K562 (cell line): ENCODE measurements at regions not wholly inside any gene's neighbourhood (a gene's known extent, or its start where the extent isn't known, plus 50 kb on each side); places are given as distances from the start of the nearest gene placed in this dataset.
"Not testable (repeated sequence)": the region's sequence is repeated elsewhere in the genome, so short reads cannot be mapped to it uniquely, and the experiment has no call there.

Experiments
- ATAC-seq: fragments of 200-7000 bp; cut with Tn5 transposase; 3 replicates; pipeline ENCODE4 v1.9.1; 2020; ENCODE audit warnings: moderate library complexity
- BruUV-seq: library from RNA; stranded (reverse); fragments of 400-500 nt; replicated peaks from 2 replicates; lab custom pipeline; 2021; lab: Mats Ljungman, UMichigan
- CTCF ChIA-PET: fragments of 300-600 bp; formaldehyde crosslinking; extraction: SDS; loops from one replicate; lab custom pipeline; 2021; ENCODE audit warnings: low intra/inter-chr PET ratio; lab: Yijun Ruan, JAX
- POLR2A ChIA-PET: fragments of 300-600, 350-650 bp; sonication (Branson Sonifier 250); formaldehyde crosslinking; extraction: SDS; loops from one replicate; lab custom pipeline; 2021; ENCODE audit warnings: antibody characterized with exemption, inconsistent platforms; lab: Yijun Ruan, JAX
- DNase-seq, 4 experiments: peaks; one replicate each; pipeline versions ENCODE4 v3.0.0 to v3.0.0-alpha.2; 2011 to 2018; ENCODE audit warnings: low spot score in 3 of 4, mixed read lengths in 3 of 4; ENCODE audit errors: extremely low read depth in 1 of 4
- FAIRE-seq: peaks from 2 replicates; lab custom pipeline; 2011; peaks lifted over from hg19 to GRCh38; lab: Jason Lieb, UNC
- H2AFZ ChIP-seq: 2 replicates; pipeline ENCODE4 v1.6.0; 2011; ENCODE audit warnings: low read depth, low read length, control low read depth, inconsistent platforms
- H3K27ac ChIP-seq: fragments of 200-600 bp; 3 replicates; pipeline ENCODE4 v1.8.0; 2011; ENCODE audit warnings: low read depth, mild to moderate bottlenecking, control low read depth, inconsistent platforms, low read length, moderate library complexity, mixed read lengths; ENCODE audit errors: extremely low read depth
- H3K27me3 ChIP-seq, 2 experiments: fragments of 300-600 bp in 1 of 2; 2 replicates in 1 of 2; 3 replicates in 1 of 2; pipeline versions ENCODE4 v1.6.0 to v1.8.0; 2011; ENCODE audit warnings: inconsistent platforms in 2 of 2, low read length in 2 of 2, mild to moderate bottlenecking in 1 of 2, mixed read lengths in 1 of 2, moderate library complexity in 1 of 2; ENCODE audit not compliant: control insufficient read depth in 2 of 2, insufficient read depth in 2 of 2
- H3K36me3 ChIP-seq: fragments of 300-600 bp; 3 replicates; pipeline ENCODE4 v1.8.0; 2011; ENCODE audit warnings: mild to moderate bottlenecking, low read length, inconsistent platforms; ENCODE audit not compliant: control insufficient read depth, insufficient read depth
- H3K4me1 ChIP-seq, 2 experiments: fragments of 200-600 bp in 1 of 2; replicated peaks in 1 of 2; 2 replicates in 1 of 2; 3 replicates in 1 of 2; pipeline versions ENCODE4 v1.5.1 to v1.8.0; 2011; ENCODE audit warnings: inconsistent platforms in 2 of 2, low read length in 2 of 2, mild to moderate bottlenecking in 1 of 2, mixed read lengths in 1 of 2, moderate library complexity in 1 of 2; ENCODE audit not compliant: control insufficient read depth in 2 of 2, insufficient read depth in 2 of 2
- H3K4me2 ChIP-seq: 2 replicates; pipeline ENCODE4 v1.6.1; 2011; ENCODE audit warnings: low read length, control low read depth, inconsistent platforms, mixed read lengths; ENCODE audit not compliant: insufficient read depth
- H3K4me3 ChIP-seq: fragments of 200-600 bp; sonication (generic), shearing (Covaris generic); 2 replicates; pipeline ENCODE4 v1.5.1; 2016; ENCODE audit warnings: control low read depth, inconsistent platforms
- H3K79me2 ChIP-seq: fragments of 200-600 bp; 3 replicates; pipeline ENCODE4 v1.8.0; 2011; ENCODE audit warnings: low read length, inconsistent platforms; ENCODE audit not compliant: control insufficient read depth, insufficient read depth
- H3K9ac ChIP-seq, 2 experiments: 2 replicates each; pipeline versions ENCODE4 v1.6.0 to v1.6.1; 2011; ENCODE audit warnings: low read depth in 2 of 2, low read length in 2 of 2, control low read depth in 1 of 2, inconsistent platforms in 1 of 2, mild to moderate bottlenecking in 1 of 2, mixed read lengths in 1 of 2; ENCODE audit not compliant: insufficient read depth in 1 of 2
- H3K9me1 ChIP-seq: one replicate; pipeline ENCODE4 v1.6.0; 2011; ENCODE audit warnings: inconsistent platforms, mild to moderate bottlenecking, low read length, moderate library complexity; ENCODE audit not compliant: control insufficient read depth, insufficient read depth
- H3K9me3 ChIP-seq: replicated peaks from 2 replicates; pipeline ENCODE4 v1.5.1; 2011; ENCODE audit warnings: low read depth, low read length, inconsistent platforms; ENCODE audit not compliant: control insufficient read depth, insufficient read depth
- H4K20me1 ChIP-seq: replicated peaks from 2 replicates; pipeline ENCODE4 v1.6.1; 2011; ENCODE audit warnings: low read length, inconsistent platforms, mixed read lengths; ENCODE audit not compliant: control insufficient read depth, insufficient read depth
- AFF1 ChIP-seq, 2 experiments: fragments of 450-650 bp; IDR thresholded peaks; 2 replicates each; pipeline ENCODE4 v1.6.1; 2018; ENCODE audit warnings: mild to moderate bottlenecking in 2 of 2, low read depth in 1 of 2; ENCODE audit not compliant: partially characterized antibody in 2 of 2
- CTBP1 ChIP-seq: fragments of 450-650 bp; IDR thresholded peaks from 2 replicates; pipeline ENCODE4 v1.6.1; 2016; ENCODE audit warnings: borderline replicate concordance
- HDAC8 ChIP-seq: fragments of 450-650 bp; IDR thresholded peaks from 2 replicates; pipeline ENCODE4 v1.6.1; 2016; ENCODE audit warnings: mild to moderate bottlenecking, missing genetic modification characterization, moderate library complexity, missing compliant biosample characterization
- MAX ChIP-seq: sonication (generic); formaldehyde crosslinking; IDR thresholded peaks from 2 replicates; pipeline ENCODE4 v1.9.0; 2022; ENCODE audit warnings: mild to moderate bottlenecking, missing genetic modification reagents
- ZNF217 ChIP-seq: sonication (generic); formaldehyde crosslinking; IDR thresholded peaks from 2 replicates; pipeline ENCODE4 v1.8.0; 2022; ENCODE audit warnings: mild to moderate bottlenecking, missing genetic modification reagents
- WGBS: fragments of 100-300 bp; shearing (Covaris generic); methylation state at CpG from one replicate; pipeline ENCODE4 v1.1.6; 2016; ENCODE audit warnings: low coverage, mixed read lengths; ENCODE audit not compliant: insufficient coverage; ENCODE audit errors: missing lambda C conversion rate; 5-methylcytosine and 5-hydroxymethylcytosine counted together
- in situ Hi-C: fragments of 300-500 bp; cut with MboI; formaldehyde crosslinking; loops from 4 replicates; pipeline ENCODE4 v1.15.0; 2018; ENCODE audit warnings: inconsistent platforms, mixed read lengths
- intact Hi-C: fragments of 100-400 bp; cut with micrococcal nuclease; formaldehyde crosslinking; loops from 2 replicates; pipeline ENCODE4 v1.14.2; 2022

GRCh38 chr4:187692626-187693025, 302.9 kb upstream of the ZFP42 start (continued):
- TF ChIP-seq AFF1 (IDR thresholded peaks at IDR 0.05; ENCODE audit: low read depth in 1 of 2, partially characterized antibody in 2 of 2) = no peak
- no peak for TF ChIP-seq MAX (CRISPR knock-in tag)
- no peak for TF ChIP-seq HDAC8 (tag)
- no peak for TF ChIP-seq ZNF217 (CRISPR knock-in tag)
- TF ChIP-seq CTBP1 = no peak

- H3K27ac ChIP-seq, H3K4me2 ChIP-seq, H3K9ac ChIP-seq, H2AFZ ChIP-seq, H3K9me1 ChIP-seq, DNase-seq, BruUV-seq, H3K27me3 ChIP-seq, H3K9me3 ChIP-seq, in situ Hi-C loops, ATAC-seq, H3K4me1 ChIP-seq, intact Hi-C loops, POLR2A ChIA-PET, H4K20me1 ChIP-seq, CTCF ChIA-PET, H3K79me2 ChIP-seq, H3K4me3 ChIP-seq, FAIRE-seq, H3K36me3 ChIP-seq: not testable (repeated sequence)
- 0% methylated on average over 3 of the region's 3 CpGs for whole genome bisulfite sequencing
These were observed 300.0 kb upstream of the ZFP42 start for GRCh38 chr4:187695531-187695930.
